Neural progenitor cell (in vitro differentiated cells): ENCODE measurements at regions not wholly inside any gene's neighbourhood (a gene's known extent, or its start where the extent isn't known, plus 50 kb on each side); places are given as distances from the start of the nearest gene placed in this dataset.

Source experiments
- DNase-seq: peaks from one replicate; pipeline ENCODE4 v3.0.0-alpha.2; 2016; ENCODE audit warnings: low spot score
- H2AFZ ChIP-seq: fragments of 200-600 bp; sonication (generic); replicated peaks from 2 replicates; pipeline ENCODE4 v1.6.1; 2016; ENCODE audit warnings: antibody characterized with exemption
- H3F3A ChIP-seq: fragments of 200-600 bp; sonication (generic); 2 replicates; pipeline ENCODE4 v1.6.1; 2016; ENCODE audit warnings: antibody characterized with exemption, low read depth
- H3K27ac ChIP-seq: fragments of 200-600 bp; sonication (generic); 2 replicates; pipeline ENCODE4 v1.5.1; 2016; ENCODE audit warnings: mild to moderate bottlenecking
- H3K27me3 ChIP-seq: fragments of 200-600 bp; sonication (generic); 2 replicates; pipeline ENCODE4 v1.6.1; 2016; ENCODE audit warnings: mild to moderate bottlenecking, moderate library complexity
- H3K36me3 ChIP-seq: fragments of 200-600 bp; sonication (generic); 2 replicates; pipeline ENCODE4 v1.5.1; 2016
- H3K4me1 ChIP-seq: fragments of 200-600 bp; sonication (generic); 2 replicates; pipeline ENCODE4 v1.6.1; 2016; ENCODE audit warnings: mixed run types
- H3K4me2 ChIP-seq: fragments of 200-600 bp; sonication (generic); 2 replicates; pipeline ENCODE4 v1.6.1; 2016
- H3K4me3 ChIP-seq: fragments of 200-600 bp; sonication (generic); 2 replicates; pipeline ENCODE4 v1.5.1; 2016
- H3K79me2 ChIP-seq: fragments of 200-600 bp; sonication (generic); 2 replicates; pipeline ENCODE4 v1.6.1; 2016; ENCODE audit warnings: low read depth
- H3K9ac ChIP-seq: fragments of 200-600 bp; sonication (generic); 2 replicates; pipeline ENCODE4 v1.6.1; 2016
- H3K9me3 ChIP-seq: fragments of 200-600 bp; sonication (generic); 2 replicates; pipeline ENCODE4 v1.5.1; 2016; ENCODE audit warnings: low read depth
- H4K20me1 ChIP-seq: fragments of 200-600 bp; sonication (generic); 2 replicates; pipeline ENCODE4 v1.6.1; 2016; ENCODE audit warnings: low read depth
- H3K27ac Mint-ChIP-seq: 3 replicates; pipeline ENCODE4 v1.8.0; 2021; ENCODE audit warnings: mixed read lengths
- H3K27me3 Mint-ChIP-seq: 2 replicates; pipeline ENCODE4 v1.8.0; 2022; ENCODE audit warnings: low read depth, mild to moderate bottlenecking, inconsistent platforms, moderate library complexity, mixed read lengths; ENCODE audit not compliant: insufficient read depth
- H3K36me3 Mint-ChIP-seq: 3 replicates; pipeline ENCODE4 v1.8.0; 2021; ENCODE audit warnings: mixed read lengths
- H3K4me1 Mint-ChIP-seq: 3 replicates; pipeline ENCODE4 v1.8.0; 2021; ENCODE audit warnings: mixed read lengths
- H3K4me3 Mint-ChIP-seq: 3 replicates; pipeline ENCODE4 v1.8.0; 2021; ENCODE audit warnings: mild to moderate bottlenecking, moderate library complexity, mixed read lengths
- H3K9me3 Mint-ChIP-seq: 3 replicates; pipeline ENCODE4 v1.8.0; 2020; ENCODE audit warnings: mixed read lengths
- CTCF ChIP-seq: fragments of 200-600 bp; sonication (generic); IDR thresholded peaks from 2 replicates; pipeline ENCODE4 v1.5.1; 2017; ENCODE audit warnings: antibody characterized with exemption, mild to moderate bottlenecking
- EZH2 ChIP-seq: fragments of 200-600 bp; sonication (generic); IDR thresholded peaks from 2 replicates; pipeline ENCODE4 v1.6.1; 2017; ENCODE audit warnings: antibody characterized with exemption, mild to moderate bottlenecking, moderate library complexity
- EZH2phosphoT487 ChIP-seq: fragments of 200-600 bp; sonication (generic); IDR thresholded peaks from 2 replicates; pipeline ENCODE4 v1.6.1; 2017; ENCODE audit warnings: antibody characterized with exemption

GRCh38 chr16:52353249-52353648, 193.7 kb downstream of the TOX3 start:
- H3K9me3 Mint-ChIP-seq, result peaks cover 2% of the 10 kb centered on the region
- no peaks in the 10 kb centered on the region for H3K27me3 ChIP-seq
- no peaks in the 10 kb centered on the region for H3K9me3 ChIP-seq
- TF ChIP-seq EZH2phosphoT487 (no peak), CTCF (no peak), EZH2 (no peak)
- no peaks in the 10 kb centered on the region for H3K36me3 Mint-ChIP-seq
- H3K27ac Mint-ChIP-seq, result no peak overlapping the region
- H3F3A ChIP-seq, result no peaks in the 10 kb centered on the region
- peaks cover 7% of the 10 kb centered on the region for H3K27me3 Mint-ChIP-seq
- no peak overlapping the region for H3K4me3 ChIP-seq
- no peak overlapping the region for H2AFZ ChIP-seq
- H3K4me2 ChIP-seq, result no peak overlapping the region
- H3K4me1 Mint-ChIP-seq, result no peaks in the 10 kb centered on the region
- H3K4me3 Mint-ChIP-seq, result no peak overlapping the region
- no peak for DNase-seq
- no peaks in the 10 kb centered on the region for H4K20me1 ChIP-seq
- no peaks in the 10 kb centered on the region for H3K36me3 ChIP-seq
- no peak overlapping the region for H3K27ac ChIP-seq
- no peak overlapping the region for H3K9ac ChIP-seq
- H3K79me2 ChIP-seq, result no peaks in the 10 kb centered on the region
- no peaks in the 10 kb centered on the region for H3K4me1 ChIP-seq

GRCh38 chr16:52351451-52351850, 195.5 kb downstream of the TOX3 start:
- no peak for DNase-seq
- H3F3A ChIP-seq, result no peaks in the 10 kb centered on the region
- Mint-ChIP-seq H3K27ac (no peak overlapping the region), H3K27me3 (peaks cover 7% of the 10 kb centered on the region), H3K4me1 (no peaks in the 10 kb centered on the region), H3K4me3 (no peak overlapping the region), H3K9me3 (no peaks in the 10 kb centered on the region), H3K36me3 (no peaks in the 10 kb centered on the region)
- no peak overlapping the region for H3K4me2 ChIP-seq
- TF ChIP-seq CTCF, result no peak
- no peak for TF ChIP-seq EZH2phosphoT487
- no peak for TF ChIP-seq EZH2
- no peak overlapping the region for H3K9ac ChIP-seq
- H3K4me1 ChIP-seq, result no peaks in the 10 kb centered on the region
- H3K27ac ChIP-seq, result no peak overlapping the region
- no peaks in the 10 kb centered on the region for H3K27me3 ChIP-seq
- no peaks in the 10 kb centered on the region for H3K36me3 ChIP-seq
- no peaks in the 10 kb centered on the region for H3K9me3 ChIP-seq
- H2AFZ ChIP-seq, result no peak overlapping the region
- H3K4me3 ChIP-seq, result no peak overlapping the region
- no peaks in the 10 kb centered on the region for H3K79me2 ChIP-seq
- no peaks in the 10 kb centered on the region for H4K20me1 ChIP-seq

- TF ChIP-seq CTCF (no peak), EZH2phosphoT487 (no peak), EZH2 (no peak)
These were observed 196.8 kb downstream of the TOX3 start for GRCh38 chr16:52350031-52350642.

More at GRCh38 chr16:52350031-52350642, 196.8 kb downstream of the TOX3 start:
- no peaks in the 10 kb centered on the region for H3K9me3 ChIP-seq
- no peaks in the 10 kb centered on the region for H4K20me1 ChIP-seq
- no peaks in the 10 kb centered on the region for H3K36me3 ChIP-seq
- peaks cover 7% of the 10 kb centered on the region for H3K27me3 Mint-ChIP-seq
- no peak overlapping the region for H3K4me2 ChIP-seq
- no peaks in the 10 kb centered on the region for H3K27me3 ChIP-seq
- H3K4me1 ChIP-seq, result no peaks in the 10 kb centered on the region
- H2AFZ ChIP-seq, result no peak overlapping the region
- H3F3A ChIP-seq, result no peaks in the 10 kb centered on the region
- no peak overlapping the region for H3K27ac Mint-ChIP-seq
- DNase-seq, result no peak
- H3K27ac ChIP-seq, result no peak overlapping the region
- H3K9ac ChIP-seq, result no peak overlapping the region
- H3K79me2 ChIP-seq, result no peaks in the 10 kb centered on the region
- H3K36me3 Mint-ChIP-seq, result no peaks in the 10 kb centered on the region
- H3K4me3 ChIP-seq, result no peak overlapping the region
- H3K4me1 Mint-ChIP-seq, result no peaks in the 10 kb centered on the region
- no peak overlapping the region for H3K4me3 Mint-ChIP-seq
- no peaks in the 10 kb centered on the region for H3K9me3 Mint-ChIP-seq
